C4-2B (cell line): ENCODE measurements at regions not wholly inside any gene's neighbourhood (a gene's known extent, or its start where the extent isn't known, plus 50 kb on each side); places are given as distances from the start of the nearest gene placed in this dataset.

Source experiments
- ZFX ChIP-seq: fragments of 450-650 bp; IDR thresholded peaks from 2 replicates; pipeline ENCODE4 v1.6.1; 2017
- TF ChIP-seq, protein P1 (sequence below): fragments of 450-650 bp; conservative IDR thresholded peaks from 2 replicates; pipeline ENCODE4 v1.5.1; 2017; ENCODE audit warnings: mild to moderate bottlenecking

- TF ChIP-seq, protein P1, sequence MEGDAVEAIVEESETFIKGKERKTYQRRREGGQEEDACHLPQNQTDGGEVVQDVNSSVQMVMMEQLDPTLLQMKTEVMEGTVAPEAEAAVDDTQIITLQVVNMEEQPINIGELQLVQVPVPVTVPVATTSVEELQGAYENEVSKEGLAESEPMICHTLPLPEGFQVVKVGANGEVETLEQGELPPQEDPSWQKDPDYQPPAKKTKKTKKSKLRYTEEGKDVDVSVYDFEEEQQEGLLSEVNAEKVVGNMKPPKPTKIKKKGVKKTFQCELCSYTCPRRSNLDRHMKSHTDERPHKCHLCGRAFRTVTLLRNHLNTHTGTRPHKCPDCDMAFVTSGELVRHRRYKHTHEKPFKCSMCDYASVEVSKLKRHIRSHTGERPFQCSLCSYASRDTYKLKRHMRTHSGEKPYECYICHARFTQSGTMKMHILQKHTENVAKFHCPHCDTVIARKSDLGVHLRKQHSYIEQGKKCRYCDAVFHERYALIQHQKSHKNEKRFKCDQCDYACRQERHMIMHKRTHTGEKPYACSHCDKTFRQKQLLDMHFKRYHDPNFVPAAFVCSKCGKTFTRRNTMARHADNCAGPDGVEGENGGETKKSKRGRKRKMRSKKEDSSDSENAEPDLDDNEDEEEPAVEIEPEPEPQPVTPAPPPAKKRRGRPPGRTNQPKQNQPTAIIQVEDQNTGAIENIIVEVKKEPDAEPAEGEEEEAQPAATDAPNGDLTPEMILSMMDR = no peak
- TF ChIP-seq ZFX = no peak
Observed at GRCh38 chr2:221308507-221309066, 263.5 kb downstream of the EPHA4 start.
